ENCODE measurements at regions not wholly inside any gene's neighbourhood (a gene's known extent, or its start where the extent isn't known, plus 50 kb on each side); places are given as distances from the start of the nearest gene placed in this dataset.

GRCh38 chr20:56722042-56722441, 92.9 kb downstream of the TFAP2C start:
- TF ChIP-seq CTCF (IDR thresholded peaks at IDR 0.05) = no peak
- ChIA-PET CTCF (no interaction called here), POLR2A (no interaction called here)
- Mint-ChIP-seq H3K4me3 (no peak overlapping the region), H3K4me1 (ENCODE audit: low read depth) (no peaks in the 10 kb centered on the region), H3K27ac (no peak overlapping the region), H3K9me3 (no peaks in the 10 kb centered on the region), H3K36me3 (ENCODE audit: low read depth) (no peaks in the 10 kb centered on the region), H3K27me3 (peaks cover 6% of the 10 kb centered on the region)
- Histone ChIP-seq H3K27me3 (ENCODE audit: control insufficient read depth in 1 of 2, insufficient read depth in 2 of 2, low read length in 2 of 2) (no peaks in the 10 kb centered on the region), H3K9me3 (ENCODE audit: control insufficient read depth in 1 of 2, insufficient read depth in 1 of 2, low read length in 2 of 2) (no peaks in the 10 kb centered on the region), H3K4me3 (ENCODE audit: low read length) (no peak overlapping the region), H3K4me1 (ENCODE audit: insufficient read depth, low read length) (no peaks in the 10 kb centered on the region), H3K27ac (ENCODE audit: low read depth in 1 of 2, low read length in 2 of 2) (no peak overlapping the region), H3K36me3 (ENCODE audit: insufficient read depth, low read length) (no peaks in the 10 kb centered on the region)
- ATAC-seq (ENCODE audit: poor library complexity) (no peak), DNase-seq (peak in 3 of 14 experiments; percentile 2 to 33 (median 20))
- intact Hi-C loops (cut with DNase I, micrococcal nuclease) = no loop called here

GRCh38 chr20:56723331-56723730, 94.2 kb downstream of the TFAP2C start:
- POLR2A ChIA-PET = no interaction called here
- Mint-ChIP-seq H3K36me3 (ENCODE audit: low read depth) (no peaks in the 10 kb centered on the region), H3K9me3 (no peaks in the 10 kb centered on the region)

GRCh38 chr20:56724241-56724757, 95.2 kb downstream of the TFAP2C start:
- ATAC-seq (ENCODE audit: poor library complexity) = no peak

More at GRCh38 chr20:56723331-56723730, 94.2 kb downstream of the TFAP2C start:
- no peak for DNase-seq
- H3K4me3 Mint-ChIP-seq = no peak overlapping the region
- no peak overlapping the region for H3K27ac ChIP-seq (ENCODE audit: low read depth in 1 of 2, low read length in 2 of 2)
- peaks cover 6% of the 10 kb centered on the region for H3K27me3 Mint-ChIP-seq
- no peak for TF ChIP-seq CTCF (IDR thresholded peaks at IDR 0.05)
- intact Hi-C loops (cut with DNase I, micrococcal nuclease) = no loop called here
- H3K9me3 ChIP-seq (ENCODE audit: control insufficient read depth in 1 of 2, insufficient read depth in 1 of 2, low read length in 2 of 2) = no peaks in the 10 kb centered on the region
- H3K4me1 Mint-ChIP-seq (ENCODE audit: low read depth) = no peaks in the 10 kb centered on the region
- ATAC-seq (ENCODE audit: poor library complexity) = no peak
- no peaks in the 10 kb centered on the region for H3K27me3 ChIP-seq (ENCODE audit: control insufficient read depth in 1 of 2, insufficient read depth in 2 of 2, low read length in 2 of 2)
- CTCF ChIA-PET = no interaction called here
- H3K36me3 ChIP-seq (ENCODE audit: insufficient read depth, low read length) = no peaks in the 10 kb centered on the region
- H3K27ac Mint-ChIP-seq = no peak overlapping the region
- H3K4me1 ChIP-seq (ENCODE audit: insufficient read depth, low read length) = no peaks in the 10 kb centered on the region
- H3K4me3 ChIP-seq (ENCODE audit: low read length) = no peak overlapping the region

More at GRCh38 chr20:56724241-56724757, 95.2 kb downstream of the TFAP2C start:
- H3K4me1 ChIP-seq (ENCODE audit: insufficient read depth, low read length) = no peaks in the 10 kb centered on the region
- intact Hi-C loops (cut with DNase I, micrococcal nuclease) = no loop called here
- ChIA-PET CTCF (no interaction called here), POLR2A (no interaction called here)
- no peaks in the 10 kb centered on the region for H3K27me3 ChIP-seq (ENCODE audit: control insufficient read depth in 1 of 2, insufficient read depth in 2 of 2, low read length in 2 of 2)
- H3K4me3 Mint-ChIP-seq = no peak overlapping the region
- no peaks in the 10 kb centered on the region for H3K36me3 Mint-ChIP-seq (ENCODE audit: low read depth)
- TF ChIP-seq CTCF (IDR thresholded peaks at IDR 0.05) = no peak
- no peaks in the 10 kb centered on the region for H3K9me3 Mint-ChIP-seq
- DNase-seq = no peak
- no peak overlapping the region for H3K27ac Mint-ChIP-seq
- H3K27ac ChIP-seq (ENCODE audit: low read depth in 1 of 2, low read length in 2 of 2) = no peak overlapping the region
- H3K4me3 ChIP-seq (ENCODE audit: low read length) = no peak overlapping the region
- H3K4me1 Mint-ChIP-seq (ENCODE audit: low read depth) = no peaks in the 10 kb centered on the region
- no peaks in the 10 kb centered on the region for H3K36me3 ChIP-seq (ENCODE audit: insufficient read depth, low read length)
- H3K27me3 Mint-ChIP-seq = peaks cover 6% of the 10 kb centered on the region
- no peaks in the 10 kb centered on the region for H3K9me3 ChIP-seq (ENCODE audit: control insufficient read depth in 1 of 2, insufficient read depth in 1 of 2, low read length in 2 of 2)

Measured in CD4-positive, alpha-beta T cell (primary cell).